HG03066 (cell line): ENCODE measurements at regions not wholly inside any gene's neighbourhood (a gene's known extent, or its start where the extent isn't known, plus 50 kb on each side); places are given as distances from the start of the nearest gene placed in this dataset.
"Not testable (repeated sequence)": the region's sequence is repeated elsewhere in the genome, so short reads cannot be mapped to it uniquely, and the experiment has no call there.

Source experiments
- ATAC-seq: cut with Tn5 transposase; IDR thresholded peaks from one replicate; pipeline ENCODE4 v1.9.1; 2021; ENCODE audit warnings: low read depth; ENCODE audit not compliant: unreplicated experiment

GRCh38 chr2:138364554-138365162, 136.9 kb upstream of the SPOPL start:
- ATAC-seq = no peak

DNA sequence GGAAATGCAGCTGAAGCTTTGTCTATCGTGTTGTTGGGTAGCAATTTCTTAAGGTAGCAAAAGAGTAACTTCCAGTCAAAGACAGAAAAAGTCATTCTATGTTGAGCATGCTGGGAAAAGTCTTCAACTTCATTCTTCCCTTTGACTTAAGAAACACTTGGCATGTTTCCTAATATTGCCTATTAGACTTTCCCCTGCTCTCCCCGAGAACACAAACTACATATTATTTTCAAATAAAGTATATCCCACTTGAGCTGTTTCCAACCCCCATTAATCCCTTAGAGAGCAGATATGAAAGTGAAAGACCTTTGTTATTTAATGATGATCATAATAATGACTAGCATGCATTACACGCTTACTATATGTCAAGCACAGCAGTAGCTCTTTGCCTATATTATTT, 136.0 kb upstream of the SPOPL start:
- ATAC-seq = no peak

DNA sequence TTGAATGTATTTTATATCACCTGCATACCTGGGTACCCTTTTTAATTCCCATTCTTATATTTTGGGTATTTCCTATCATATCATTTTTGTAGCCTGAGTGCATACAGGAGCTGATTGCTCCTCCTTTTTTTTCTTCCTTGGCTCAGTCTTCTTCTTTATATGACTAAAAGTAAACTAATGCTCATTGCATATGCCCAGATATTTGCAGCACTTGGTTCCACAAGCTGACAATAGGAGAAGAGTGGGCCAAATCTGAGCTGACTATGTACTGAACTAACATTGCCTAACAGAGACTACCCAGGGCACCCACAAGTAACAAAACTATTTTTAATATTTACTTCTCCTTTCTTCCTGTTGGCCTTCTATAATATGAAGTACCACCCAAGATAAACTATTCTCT, 131.7 kb upstream of the SPOPL start:
- no peak for ATAC-seq

DNA sequence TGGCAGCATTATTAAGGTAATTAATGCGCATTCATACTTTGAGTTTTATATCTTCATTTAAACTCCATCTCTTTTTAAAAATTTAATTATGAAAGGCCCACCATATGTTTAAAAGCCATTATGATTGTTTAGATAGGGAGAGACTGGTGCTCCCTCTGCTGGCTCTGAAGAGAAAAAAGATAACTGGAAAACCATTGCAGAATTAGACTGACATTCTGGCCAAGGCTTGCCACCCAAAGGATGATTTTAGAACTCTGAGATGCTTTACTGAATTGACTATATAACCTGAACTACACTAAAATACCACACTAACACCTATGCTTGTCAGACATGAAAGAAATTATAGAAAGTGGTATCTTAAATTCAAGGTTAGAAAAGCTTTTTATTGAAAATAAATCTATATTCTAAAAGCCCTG, 127.6 kb upstream of the SPOPL start:
- ATAC-seq = peak; percentile 56

DNA sequence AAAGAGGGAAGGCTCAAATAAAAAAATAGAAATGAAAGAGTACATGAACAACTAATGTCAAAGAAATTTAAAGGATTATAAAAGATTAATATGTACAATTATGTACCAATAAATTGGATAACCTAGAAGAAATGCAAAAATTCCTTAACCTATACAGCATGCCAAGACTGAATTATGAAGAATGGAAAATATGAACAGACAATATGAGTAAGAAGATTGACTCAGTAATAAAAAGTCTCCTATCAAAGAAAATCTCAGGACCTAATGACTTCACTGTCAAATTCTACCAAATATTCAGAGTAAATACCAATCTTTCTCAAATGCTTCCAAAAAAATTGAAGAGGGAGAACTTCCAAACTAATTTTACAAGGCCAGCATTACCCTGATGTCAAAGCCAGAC, 120.2 kb upstream of the SPOPL start:
- no peak for ATAC-seq

GRCh38 chr2:138382672-138383071, 118.9 kb upstream of the SPOPL start:
- no peak for ATAC-seq

GRCh38 chr2:138386191-138386590, 115.4 kb upstream of the SPOPL start:
- ATAC-seq = not testable (repeated sequence)

DNA sequence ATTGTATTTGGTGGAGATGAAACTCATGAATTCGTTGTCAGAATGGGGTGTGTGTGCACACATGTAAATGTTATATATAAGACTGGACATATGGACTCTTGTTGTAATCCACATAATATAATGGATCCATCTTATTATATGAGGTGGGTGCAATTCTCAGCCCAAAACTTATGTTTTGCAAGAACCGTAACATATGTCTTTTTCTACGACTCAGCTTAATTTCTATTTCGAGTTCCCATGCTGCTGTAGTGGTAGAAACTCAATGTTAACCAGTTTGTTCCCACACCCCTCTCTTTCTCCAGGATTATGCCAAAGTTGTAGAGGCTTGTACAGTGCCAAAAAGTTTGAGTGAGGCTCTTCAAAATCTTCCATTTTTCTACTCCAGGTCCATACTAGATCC, 112.5 kb upstream of the SPOPL start:
- ATAC-seq = no peak

- ATAC-seq = no peak
These were observed 111.1 kb upstream of the SPOPL start for GRCh38 chr2:138390316-138390945.

DNA sequence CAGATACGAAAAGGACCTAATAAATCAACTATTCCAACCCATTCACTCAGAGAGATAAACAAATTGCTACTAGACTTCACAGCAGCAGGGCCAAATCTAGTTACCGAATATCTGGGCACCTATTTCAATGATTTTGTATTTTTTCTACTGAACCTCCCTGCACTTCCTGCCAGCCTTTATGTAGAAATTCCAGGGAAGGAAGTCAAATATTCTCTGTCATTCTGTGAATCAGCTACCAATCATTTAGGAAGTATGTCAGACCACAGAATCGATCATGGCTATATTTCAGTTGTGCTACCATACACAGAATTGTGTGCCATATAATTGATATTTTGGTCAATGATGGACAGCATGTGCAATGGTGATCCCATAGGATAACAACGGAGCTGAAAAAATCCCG, 109.6 kb upstream of the SPOPL start:
- ATAC-seq = no peak

GRCh38 chr2:138395565-138396306, 105.8 kb upstream of the SPOPL start:
- no peak for ATAC-seq

DNA sequence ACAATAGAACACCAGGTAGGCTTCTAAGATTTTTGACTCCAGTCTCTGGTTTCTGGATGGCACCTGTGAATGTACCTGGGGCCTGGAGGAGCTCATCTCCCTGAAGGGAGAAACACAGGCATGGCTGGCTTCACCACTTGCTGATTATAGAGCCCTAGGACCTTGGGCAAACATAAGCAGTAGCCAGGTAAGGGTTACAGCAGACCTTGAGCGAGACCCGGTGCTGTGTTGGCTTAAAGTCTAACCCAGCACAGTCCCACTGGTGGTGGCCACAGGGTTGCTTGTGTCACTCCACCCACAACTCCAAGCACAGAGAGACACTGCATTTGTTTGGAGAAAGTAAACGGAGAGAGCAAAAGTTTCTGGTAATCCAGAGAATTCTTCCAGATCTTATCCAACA, 104.7 kb upstream of the SPOPL start:
- no peak for ATAC-seq

GRCh38 chr2:138403431-138403927, 98.1 kb upstream of the SPOPL start:
- no peak for ATAC-seq

DNA sequence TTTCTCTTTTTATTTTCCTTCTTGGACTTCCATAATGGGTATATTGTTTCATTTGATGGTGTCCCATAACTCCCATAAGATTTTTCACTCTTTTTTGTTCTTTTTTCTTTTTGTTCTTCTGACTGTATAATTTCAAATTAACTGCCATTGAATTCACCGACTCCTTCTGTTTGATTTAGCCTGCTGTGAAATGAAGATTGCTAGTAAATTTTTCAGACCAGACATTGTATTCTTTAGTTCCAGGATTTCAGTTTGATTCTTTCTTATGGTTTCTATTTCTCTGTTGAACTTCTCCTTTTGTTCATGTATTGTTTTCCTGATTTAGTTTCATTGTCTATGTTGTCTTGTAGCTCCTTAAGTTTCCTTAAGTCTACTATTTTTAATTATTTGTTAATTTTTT, 87.6 kb upstream of the SPOPL start:
- no peak for ATAC-seq

DNA sequence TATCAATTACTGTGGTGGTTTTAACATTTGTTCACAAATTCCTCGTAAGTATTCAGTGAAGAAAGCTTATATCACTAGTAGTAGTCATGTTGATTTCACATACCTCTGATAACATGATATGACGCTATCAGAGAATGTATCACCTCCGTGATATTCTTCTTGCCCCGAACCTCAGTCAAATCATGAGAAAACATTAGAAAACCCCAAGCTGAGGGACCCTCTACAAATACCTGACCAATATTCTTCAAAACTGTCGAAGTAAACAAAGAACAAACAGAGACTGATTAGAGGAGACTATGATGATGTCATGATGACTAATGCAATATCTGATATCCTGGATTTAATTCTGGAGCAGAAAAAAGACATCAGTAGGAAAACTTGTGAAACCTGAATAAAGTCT, 85.6 kb upstream of the SPOPL start:
- no peak for ATAC-seq

GRCh38 chr2:138418453-138418852, 83.1 kb upstream of the SPOPL start:
- no peak for ATAC-seq

DNA sequence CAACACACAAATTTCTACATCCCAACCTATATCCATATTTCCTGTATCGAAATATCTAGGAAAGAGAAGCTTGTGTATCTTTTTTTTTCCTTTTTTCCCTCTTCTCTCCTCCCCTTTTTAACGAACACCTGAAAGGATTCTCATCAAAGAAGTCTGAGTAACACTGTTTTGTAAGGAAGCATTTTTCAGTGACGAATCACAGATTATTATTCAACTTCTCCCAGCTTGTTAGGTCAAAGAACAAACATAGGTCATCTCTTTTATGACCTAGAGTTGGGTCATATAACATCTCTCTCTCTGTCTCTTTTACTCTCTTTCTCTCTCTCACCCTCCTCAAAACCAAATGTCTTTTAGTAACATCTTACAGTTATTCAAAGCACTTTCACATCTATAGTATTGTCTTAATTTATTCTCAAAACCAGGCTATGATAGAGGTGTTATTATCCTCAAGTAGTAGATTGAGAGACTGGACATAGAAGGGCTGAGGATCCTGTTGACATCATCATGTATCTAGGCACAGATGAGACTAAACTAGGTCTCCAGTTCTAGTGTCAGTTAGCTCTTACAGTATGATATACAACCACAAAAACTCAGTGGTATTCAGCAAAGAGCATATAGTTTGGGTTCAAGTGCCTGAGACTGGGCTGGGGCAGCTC, 80.1 kb upstream of the SPOPL start:
- no peak for ATAC-seq

- no peak for ATAC-seq
These were observed 79.6 kb upstream of the SPOPL start for GRCh38 chr2:138421971-138422335.

DNA sequence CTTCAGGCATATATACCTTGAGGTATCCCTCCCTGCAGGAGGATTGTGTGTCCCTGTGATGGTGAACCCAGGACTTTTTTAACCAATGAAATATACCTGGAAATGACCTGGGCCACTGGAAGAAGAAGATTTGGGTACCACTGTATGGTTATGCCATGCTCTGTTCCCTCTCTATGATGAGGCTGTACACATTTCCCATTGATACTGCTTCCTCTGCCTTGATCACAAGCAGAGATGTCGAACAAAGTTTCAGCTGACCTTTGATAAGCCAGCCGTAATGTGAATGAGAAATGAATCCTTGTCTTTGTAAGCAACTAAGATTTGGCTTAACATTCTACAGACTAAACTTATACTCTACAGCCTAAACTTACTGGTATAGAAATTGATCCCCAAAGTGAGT, 78.4 kb upstream of the SPOPL start:
- no peak for ATAC-seq

DNA sequence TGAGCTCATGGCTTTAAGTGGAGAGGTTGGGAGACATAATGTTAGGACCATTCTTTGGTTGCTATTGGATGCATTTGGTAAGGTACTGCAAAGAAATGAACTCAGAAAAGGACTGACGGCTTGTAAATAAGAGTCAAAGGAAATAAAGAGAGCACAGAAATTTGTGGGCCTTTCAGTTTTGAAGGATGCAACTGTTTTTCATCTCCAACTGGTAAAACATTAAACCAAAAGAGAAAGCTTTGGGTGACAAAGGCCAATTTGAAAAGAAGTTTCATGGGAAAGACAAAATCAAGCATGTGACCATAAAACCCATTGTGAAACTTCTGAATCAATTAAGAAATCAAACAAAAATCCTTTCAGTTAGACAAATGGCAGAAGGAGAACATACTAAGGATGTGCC, 77.8 kb upstream of the SPOPL start:
- no peak for ATAC-seq

DNA sequence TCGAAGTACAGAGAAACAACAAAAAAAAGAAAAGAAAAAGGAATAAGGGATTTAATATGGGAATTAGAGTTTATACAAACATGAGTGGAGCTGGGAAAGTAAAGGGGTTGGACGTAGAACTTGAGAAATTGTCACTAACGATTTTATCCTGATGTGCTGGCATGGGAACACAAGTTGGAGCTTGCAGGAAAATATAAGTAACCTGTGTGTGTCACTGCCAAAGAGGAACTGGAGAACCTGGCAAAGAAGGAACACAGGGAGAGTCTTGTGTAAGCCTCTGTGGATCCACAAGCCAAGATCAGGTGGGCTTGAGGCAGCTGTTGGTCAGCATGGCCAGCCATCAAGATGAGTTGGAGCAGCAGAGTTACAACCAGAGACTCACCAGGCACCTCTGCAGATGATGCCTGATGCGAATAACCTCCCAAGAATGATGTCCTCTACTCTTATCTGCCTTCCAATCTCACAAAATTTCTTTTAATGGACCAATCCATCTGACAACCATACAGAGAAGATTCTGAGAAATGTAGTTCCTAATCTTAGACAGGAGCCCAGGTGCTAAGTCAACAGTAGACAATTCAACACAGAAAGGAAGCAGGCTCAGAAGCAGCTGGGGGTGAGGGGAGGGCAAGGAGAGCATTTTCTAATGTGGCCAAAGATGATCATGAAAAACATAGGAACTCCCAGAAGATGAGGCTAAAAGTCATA, 77.0 kb upstream of the SPOPL start:
- no peak for ATAC-seq
